ENCODE measurements at regions not wholly inside any gene's neighbourhood (a gene's known extent, or its start where the extent isn't known, plus 50 kb on each side); places are given as distances from the start of the nearest gene placed in this dataset.

GRCh38 chr15:38646716-38647115 lies 82.1 kb upstream of the RASGRP1 start:
- no peak for ATAC-seq
- TF ChIP-seq HOXA7 (CRISPR knock-in tag; IDR thresholded peaks at IDR 0.05) = no peak
- TF ChIP-seq SREBF2 (IDR thresholded peaks at IDR 0.05) = no peak
- TF ChIP-seq MAZ (IDR thresholded peaks at IDR 0.05; ENCODE audit: borderline replicate concordance, low read depth, low read length) = no peak
- TF ChIP-seq CHD4 (IDR thresholded peaks at IDR 0.05; ENCODE audit: borderline replicate concordance) = no peak
- no peak for TF ChIP-seq KDM5A (IDR thresholded peaks at IDR 0.05)
- no peak for TF ChIP-seq HOXB5 (CRISPR knock-in tag; IDR thresholded peaks at IDR 0.05)
- no peak for TF ChIP-seq PHF8 (IDR thresholded peaks at IDR 0.05; ENCODE audit: borderline replicate concordance, low read depth)
- no peak for TF ChIP-seq EHF (CRISPR knock-in tag; IDR thresholded peaks at IDR 0.05)
- no peak for TF ChIP-seq MAFK (IDR thresholded peaks at IDR 0.05; ENCODE audit: partially characterized antibody)
- TF ChIP-seq USF2 (IDR thresholded peaks at IDR 0.05) = no peak
- no peak for TF ChIP-seq CTCF (IDR thresholded peaks at IDR 0.05)
- no peak for TF ChIP-seq POLR2AphosphoS2 (conservative IDR thresholded peaks at IDR 0.05; ENCODE audit: low read length)
- no peak for TF ChIP-seq HMGXB4 (CRISPR knock-in tag; IDR thresholded peaks at IDR 0.05; ENCODE audit: borderline replicate concordance)
- POLR2A ChIA-PET = no interaction called here
- H3K4me3 ChIP-seq = no peak overlapping the region
- H3K27ac ChIP-seq = no peak overlapping the region
- 51% methylated on average over 2 of the region's 3 CpGs for WGBS (ENCODE audit: missing lambda C conversion rate)
- 0 out of 3 replicates have a peak, but pooled peaks cover 3% of the 10 kb centered on the region for H3K9me3 ChIP-seq
- CTCF ChIA-PET = interaction anchor here (1.1 to 3.8 kb wide), 7 partner anchors 15 to 206 kb away, joined by 3 to 33 read pairs (median 8); partner anchors contain the start of gene RASGRP1
- no peak for FAIRE-seq
- DNase-seq (ENCODE audit: low read depth in 1 of 2, low spot score in 1 of 2) = no peak
- no peak overlapping the region for H3K4me2 ChIP-seq
- no peaks in the 10 kb centered on the region for H3K4me1 ChIP-seq

GRCh38 chr15:38647683-38648082 lies 83.1 kb upstream of the RASGRP1 start:
- TF ChIP-seq CHD2 (IDR thresholded peaks at IDR 0.05; ENCODE audit: low read length, partially characterized antibody) (no peak), JUN (IDR thresholded peaks at IDR 0.05) (no peak), E2F6 (IDR thresholded peaks at IDR 0.05; ENCODE audit: borderline replicate concordance, low read depth) (no peak), CEBPB (IDR thresholded peaks at IDR 0.05) (no peak), SMC3 (IDR thresholded peaks at IDR 0.05) (peak; percentile 41), POLR2AphosphoS2 (conservative IDR thresholded peaks at IDR 0.05; ENCODE audit: low read length) (no peak), NR3C1 (IDR thresholded peaks at IDR 0.05) (no peak), MAFK (IDR thresholded peaks at IDR 0.05; ENCODE audit: partially characterized antibody) (peak; percentile 6), CTCF (IDR thresholded peaks at IDR 0.05) (peak; percentile 40), GATA3 (IDR thresholded peaks at IDR 0.05; ENCODE audit: borderline replicate concordance) (no peak), EHMT2 (IDR thresholded peaks at IDR 0.05; ENCODE audit: low read depth) (no peak), ATOH8 (CRISPR knock-in tag; IDR thresholded peaks at IDR 0.05; ENCODE audit: low read depth) (no peak), RAD21 (conservative IDR thresholded peaks at IDR 0.05 in 1 of 2, IDR thresholded peaks at IDR 0.05 in 1 of 2) (peak; percentile 36 to 37; a peak in 3 of 5 replicates), ZSCAN20 (CRISPR knock-in tag; IDR thresholded peaks at IDR 0.05) (no peak), HEYL (CRISPR knock-in tag; IDR thresholded peaks at IDR 0.05) (no peak), FOXS1 (CRISPR knock-in tag; IDR thresholded peaks at IDR 0.05) (no peak)
- Histone ChIP-seq H3K9me3 (0 out of 3 replicates have a peak, but pooled peaks cover 3% of the 10 kb centered on the region), H3K27ac (no peak overlapping the region), H3K4me1 (no peaks in the 10 kb centered on the region), H3K4me3 (no peak overlapping the region), H3K4me2 (no peak overlapping the region)
- CTCF ChIA-PET = interaction anchor here (0.9 to 3.8 kb wide), 14 partner anchors 14 to 652 kb away, joined by 3 to 33 read pairs (median 4); partner anchors contain the start of gene RASGRP1
- POLR2A ChIA-PET = interaction anchor here (1.0 to 1.6 kb wide), 2 partner anchors 84 to 193 kb away, joined by 3 to 5 read pairs; partner anchors contain the start of genes FAM98B and RASGRP1
- ATAC-seq (peak; percentile 68 to 76; a peak in 3 of 6 replicates), DNase-seq (ENCODE audit: low read depth in 1 of 2, low spot score in 1 of 2) (peak; percentile 20), FAIRE-seq (no peak)

All from A549 (cell line).